22Rv1 (cell line): ENCODE measurements at regions not wholly inside any gene's neighbourhood (a gene's known extent, or its start where the extent isn't known, plus 50 kb on each side); places are given as distances from the start of the nearest gene placed in this dataset.

Experiments
- H3K27ac ChIP-seq: fragments of 450-650 bp; 2 replicates; pipeline ENCODE4 v1.5.1; 2017
- ZFX ChIP-seq: fragments of 450-650 bp; IDR thresholded peaks from 2 replicates; pipeline ENCODE4 v1.6.1; 2017; ENCODE audit warnings: antibody characterized with exemption, borderline replicate concordance
- TF ChIP-seq, protein P1 (sequence below): fragments of 450-650 bp; IDR thresholded peaks from 2 replicates; pipeline ENCODE4 v1.5.1; 2017; ENCODE audit warnings: mild to moderate bottlenecking

- H3K27ac ChIP-seq, result no peak overlapping the region
- no peak for TF ChIP-seq ZFX
- TF ChIP-seq, protein P1, sequence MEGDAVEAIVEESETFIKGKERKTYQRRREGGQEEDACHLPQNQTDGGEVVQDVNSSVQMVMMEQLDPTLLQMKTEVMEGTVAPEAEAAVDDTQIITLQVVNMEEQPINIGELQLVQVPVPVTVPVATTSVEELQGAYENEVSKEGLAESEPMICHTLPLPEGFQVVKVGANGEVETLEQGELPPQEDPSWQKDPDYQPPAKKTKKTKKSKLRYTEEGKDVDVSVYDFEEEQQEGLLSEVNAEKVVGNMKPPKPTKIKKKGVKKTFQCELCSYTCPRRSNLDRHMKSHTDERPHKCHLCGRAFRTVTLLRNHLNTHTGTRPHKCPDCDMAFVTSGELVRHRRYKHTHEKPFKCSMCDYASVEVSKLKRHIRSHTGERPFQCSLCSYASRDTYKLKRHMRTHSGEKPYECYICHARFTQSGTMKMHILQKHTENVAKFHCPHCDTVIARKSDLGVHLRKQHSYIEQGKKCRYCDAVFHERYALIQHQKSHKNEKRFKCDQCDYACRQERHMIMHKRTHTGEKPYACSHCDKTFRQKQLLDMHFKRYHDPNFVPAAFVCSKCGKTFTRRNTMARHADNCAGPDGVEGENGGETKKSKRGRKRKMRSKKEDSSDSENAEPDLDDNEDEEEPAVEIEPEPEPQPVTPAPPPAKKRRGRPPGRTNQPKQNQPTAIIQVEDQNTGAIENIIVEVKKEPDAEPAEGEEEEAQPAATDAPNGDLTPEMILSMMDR, result no peak
Observed at GRCh38 chr3:161879470-161879869, 382.9 kb downstream of the OTOL1 start.

DNA sequence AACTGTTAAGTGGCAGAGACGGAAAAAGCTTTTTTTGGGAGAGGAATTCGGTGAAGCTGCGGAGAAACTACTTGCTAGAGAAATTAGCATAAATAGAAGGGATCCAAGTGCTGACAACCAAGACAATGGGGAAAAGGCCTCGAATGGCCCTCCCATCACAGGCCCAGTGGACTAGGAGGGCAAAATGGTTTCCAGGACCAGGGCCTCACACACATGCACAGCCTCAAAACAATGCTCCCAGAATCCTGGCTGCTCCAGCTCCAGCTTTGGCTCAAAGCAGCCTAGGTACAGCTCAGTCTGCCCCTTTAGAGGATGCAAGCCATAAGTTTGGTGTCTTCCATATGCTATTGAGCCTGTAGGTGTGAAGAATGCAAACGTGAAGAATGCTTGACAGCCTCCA is 388.2 kb downstream of the OTOL1 start:
- TF ChIP-seq, protein P1, result no peak
- TF ChIP-seq ZFX, result no peak
- no peak overlapping the region for H3K27ac ChIP-seq

GRCh38 chr3:161890147-161890625 is 393.6 kb downstream of the OTOL1 start:
- no peak overlapping the region for H3K27ac ChIP-seq
- no peak for TF ChIP-seq ZFX
- TF ChIP-seq, protein P1, result no peak

DNA sequence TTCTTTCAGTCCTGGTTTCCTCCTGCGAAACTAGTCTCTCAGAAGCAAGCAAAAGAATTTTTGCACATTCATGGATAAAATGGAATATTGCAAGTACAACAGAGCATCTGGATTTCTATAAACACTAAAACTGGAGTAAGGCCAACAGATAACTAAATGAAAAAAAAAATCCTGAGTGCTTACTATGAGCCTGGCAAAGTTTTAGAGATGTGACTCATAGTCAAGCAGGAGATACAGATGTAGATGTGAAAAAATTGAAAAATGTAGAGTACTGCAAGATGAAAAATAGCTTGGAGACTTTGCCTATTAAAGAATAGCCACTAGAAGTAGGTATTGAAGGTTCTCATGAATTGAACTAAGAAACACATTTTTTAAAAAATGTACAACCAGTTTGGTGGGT is 397.4 kb downstream of the OTOL1 start:
- TF ChIP-seq ZFX, result no peak
- TF ChIP-seq, protein P1, result no peak
- H3K27ac ChIP-seq, result no peak overlapping the region

DNA sequence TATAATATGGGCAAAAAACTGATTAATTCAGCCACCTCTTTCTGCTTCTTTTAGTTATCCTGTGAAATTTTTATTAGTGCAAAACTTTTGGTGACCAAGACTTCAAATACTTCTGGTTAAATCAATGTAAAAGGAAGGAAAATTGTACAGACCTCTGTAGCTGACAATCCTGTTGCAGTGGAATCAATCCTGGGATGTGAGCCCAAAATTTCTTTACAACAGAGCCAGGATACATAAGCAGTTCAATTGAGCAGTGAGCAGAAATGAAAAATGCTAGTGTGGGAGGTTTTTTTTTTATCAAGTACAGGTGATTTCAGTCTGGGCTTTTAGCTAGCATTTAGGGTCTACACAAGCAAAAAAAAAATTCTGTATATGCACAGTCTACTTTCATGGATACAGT is 398.0 kb downstream of the OTOL1 start:
- no peak overlapping the region for H3K27ac ChIP-seq
- TF ChIP-seq ZFX, result no peak
- TF ChIP-seq, protein P1, result no peak

- TF ChIP-seq, protein P1, result no peak
- no peak for TF ChIP-seq ZFX
- no peak overlapping the region for H3K27ac ChIP-seq
Observed at GRCh38 chr3:161905520-161906132, 409.0 kb downstream of the OTOL1 start.

DNA sequence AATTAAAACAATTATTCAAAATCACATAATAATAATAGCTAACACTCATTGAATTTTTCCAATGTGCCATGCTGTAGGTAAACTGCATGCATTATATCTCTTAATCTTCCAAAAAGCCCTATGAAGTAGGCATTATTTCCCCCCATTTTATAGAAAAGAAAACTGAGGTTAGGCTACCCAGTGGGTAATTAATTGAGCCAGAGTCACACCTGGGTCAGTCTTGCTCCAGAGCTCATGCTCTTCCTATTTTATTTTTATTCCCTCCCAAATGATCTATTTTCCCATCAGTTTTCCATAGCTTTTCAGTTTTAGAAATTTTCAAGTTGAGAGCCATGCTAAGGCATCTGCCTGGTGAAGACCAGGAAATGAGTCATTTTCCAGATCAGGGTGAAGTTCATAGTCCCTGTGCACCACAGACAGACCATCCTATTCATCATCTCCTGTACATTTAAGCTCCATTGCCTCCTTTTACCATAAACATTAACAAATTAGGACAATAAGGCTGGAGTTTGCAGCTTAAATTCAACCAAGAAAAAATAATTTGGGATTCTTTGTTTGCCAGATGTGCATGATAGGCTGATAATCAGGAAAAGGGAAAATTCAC is 417.3 kb downstream of the OTOL1 start:
- TF ChIP-seq, protein P1, result no peak
- no peak for TF ChIP-seq ZFX
- H3K27ac ChIP-seq, result no peak overlapping the region
